ENCODE measurements at regions not wholly inside any gene's neighbourhood (a gene's known extent, or its start where the extent isn't known, plus 50 kb on each side); places are given as distances from the start of the nearest gene placed in this dataset.
"Not testable (repeated sequence)": the region's sequence is repeated elsewhere in the genome, so short reads cannot be mapped to it uniquely, and the experiment has no call there.

DNA sequence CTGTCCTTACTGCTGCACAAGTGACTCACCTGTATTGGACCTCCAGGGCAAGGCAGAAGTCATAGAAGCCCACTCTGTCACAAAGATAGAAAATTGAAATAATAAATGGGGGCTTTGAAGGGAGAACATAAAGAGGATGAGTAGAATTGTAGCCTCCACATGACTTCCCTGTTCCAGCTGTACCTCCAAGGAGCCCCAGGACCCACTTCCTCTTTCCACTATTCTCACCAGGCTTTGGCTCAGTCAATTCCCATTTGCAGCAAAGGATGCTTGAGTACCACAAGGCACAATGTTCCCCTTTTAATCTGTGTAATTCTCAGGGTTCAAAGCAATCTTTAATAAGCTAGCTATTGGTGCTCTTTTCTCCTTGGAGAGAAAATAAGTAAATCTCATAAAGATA, 512.1 kb downstream of the TOX3 start:
- DNase-seq: no peak

DNA sequence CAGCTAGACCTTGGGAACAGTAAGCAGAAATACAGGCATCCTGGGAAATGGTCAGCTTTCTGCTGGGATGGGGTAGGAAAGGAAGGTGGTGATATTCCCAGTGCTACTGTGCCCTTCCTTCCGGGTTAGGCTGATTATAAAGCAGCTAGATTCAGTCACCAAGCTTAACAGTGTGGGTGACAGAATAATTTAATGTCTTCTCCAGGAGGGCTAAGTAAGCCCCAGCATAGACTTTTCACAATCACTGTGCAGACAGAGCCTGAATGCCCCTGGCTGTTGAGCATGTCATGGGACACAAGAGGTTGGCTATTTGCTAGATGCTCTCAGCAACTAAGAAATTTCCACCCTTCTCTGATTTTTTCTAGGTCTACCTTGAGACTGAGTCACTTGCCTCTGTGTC, 513.0 kb downstream of the TOX3 start:
- DNase-seq: no peak

DNA sequence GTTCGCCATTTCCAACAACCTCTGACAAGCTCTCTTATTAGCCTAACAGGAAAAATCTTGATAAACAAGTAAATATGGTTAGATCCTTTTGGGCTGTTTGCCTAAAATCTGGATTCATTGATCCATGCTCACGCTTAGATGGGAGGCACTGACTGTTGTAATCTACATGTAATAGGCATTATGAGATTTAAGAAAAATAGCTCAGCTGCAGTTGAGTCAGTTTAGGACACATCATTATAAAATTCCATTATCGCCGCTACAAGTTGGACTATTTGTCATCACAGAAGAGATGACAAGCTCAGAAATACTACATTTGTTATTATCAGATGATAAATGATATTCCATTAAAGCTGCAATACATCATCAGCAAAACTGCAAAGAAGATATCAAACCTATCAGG, 524.0 kb downstream of the TOX3 start:
- DNase-seq: no peak

DNA sequence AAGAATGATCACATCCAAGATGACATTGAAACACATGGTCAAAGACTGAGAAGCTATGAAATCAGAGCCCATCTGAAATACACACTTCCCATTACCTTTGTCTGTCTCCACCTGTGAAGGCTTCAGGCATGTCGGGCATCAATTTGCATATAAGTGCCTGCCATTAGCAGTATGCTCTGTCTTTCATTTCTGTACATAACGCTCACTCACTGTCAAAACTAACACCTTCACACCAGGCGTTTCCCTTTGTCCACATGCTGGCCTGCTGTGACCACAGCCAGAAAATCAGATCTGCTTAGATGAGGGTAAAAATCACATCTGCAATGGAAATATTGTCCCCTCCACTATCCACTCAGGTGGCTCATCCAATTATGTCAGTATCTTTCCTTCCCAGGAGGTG, 524.8 kb downstream of the TOX3 start:
- DNase-seq: no peak

DNA sequence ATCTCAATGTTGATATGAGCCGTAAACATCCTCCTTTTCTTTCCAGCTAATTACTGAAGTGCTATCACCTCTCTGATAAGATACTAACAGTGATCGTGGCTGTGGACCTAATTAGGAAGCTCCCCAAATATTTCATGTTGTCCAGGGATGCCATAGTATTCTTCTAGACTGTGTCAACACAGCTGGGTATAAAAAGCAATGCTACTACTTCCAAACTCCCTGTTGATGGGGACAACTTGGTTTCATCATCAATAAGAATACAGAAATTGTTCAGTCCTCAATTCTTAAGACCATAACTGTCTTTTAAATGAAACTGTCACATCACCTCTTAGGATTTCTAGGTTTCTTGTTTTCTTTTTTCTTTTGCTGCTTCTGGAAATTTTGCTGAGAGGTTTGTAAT, 530.6 kb downstream of the TOX3 start:
- no peak for DNase-seq

DNA sequence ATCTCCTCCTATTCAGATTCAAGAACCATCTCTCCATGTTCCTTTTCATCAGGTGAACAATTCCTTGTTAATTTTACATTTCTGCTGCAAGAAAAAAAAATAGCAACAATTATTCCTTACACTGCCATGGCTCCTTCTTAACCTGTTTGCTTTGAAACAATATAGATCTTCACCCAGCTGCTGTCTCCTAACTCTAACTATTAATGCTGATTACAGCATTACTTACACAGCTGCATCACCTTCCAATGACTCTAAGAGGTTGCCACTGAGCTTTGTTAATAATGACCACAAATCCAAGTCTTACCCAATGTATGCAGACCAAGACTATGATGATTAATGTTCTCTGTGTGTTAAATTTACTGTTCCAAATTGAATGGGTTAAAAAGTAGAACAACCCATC, 541.4 kb downstream of the TOX3 start:
- DNase-seq: no peak

DNA sequence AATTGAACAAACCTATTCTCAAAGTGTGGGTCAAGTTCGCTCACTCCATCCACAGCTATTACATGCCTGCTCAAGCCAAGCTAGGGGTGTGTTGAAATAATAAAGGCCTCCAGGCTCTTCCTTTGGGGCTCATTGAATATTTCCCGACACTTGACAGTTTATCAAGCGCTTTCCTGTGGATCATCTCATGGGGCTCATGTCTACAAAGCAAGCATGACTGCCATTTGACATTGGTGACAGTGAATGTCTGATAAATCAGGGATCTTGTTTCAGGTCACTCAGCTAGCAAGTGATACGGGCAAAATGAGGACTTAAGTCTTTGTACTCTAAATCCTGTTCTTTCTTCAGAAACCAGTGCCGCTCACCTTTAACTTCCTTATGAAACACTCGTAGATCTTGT, 542.6 kb downstream of the TOX3 start:
- DNase-seq: no peak

DNA sequence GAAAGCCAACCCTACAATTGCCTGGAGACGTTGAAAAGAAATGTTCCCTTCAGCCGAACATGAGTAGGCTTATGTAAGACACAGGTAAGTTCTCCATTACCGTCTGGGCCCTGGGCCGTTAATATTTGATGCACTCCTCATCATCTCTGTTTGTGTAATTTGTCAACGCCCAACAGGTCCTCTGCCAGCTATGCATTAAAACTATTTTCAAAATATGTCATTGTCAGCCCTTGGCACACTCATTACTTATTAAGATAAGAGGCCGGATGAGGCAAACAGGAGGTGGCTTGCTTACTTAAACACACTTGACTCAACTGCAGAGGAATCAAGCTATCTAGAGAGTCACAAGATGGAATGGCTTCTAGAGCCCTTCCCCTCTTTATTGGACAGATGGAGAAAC, 544.9 kb downstream of the TOX3 start:
- no peak for DNase-seq

DNA sequence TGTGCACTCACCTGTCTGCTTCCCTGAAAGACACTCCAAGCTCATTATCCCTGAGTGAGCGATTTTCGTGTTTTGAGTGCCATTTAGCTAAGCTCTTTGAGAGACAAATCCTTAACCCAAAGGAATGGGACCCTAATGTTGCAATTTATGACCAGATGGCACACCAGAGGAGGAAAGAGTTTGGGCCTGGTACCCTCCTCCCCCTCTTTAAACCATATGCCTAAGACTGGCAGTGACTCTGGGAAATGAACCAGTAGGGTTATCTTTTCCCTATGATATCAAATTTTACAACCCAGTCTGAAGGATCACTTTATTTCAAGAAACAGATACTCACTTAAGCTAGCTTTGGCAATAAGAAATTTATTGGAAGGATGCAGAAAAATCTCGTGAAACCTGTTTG, 550.4 kb downstream of the TOX3 start:
- DNase-seq: no peak

DNA sequence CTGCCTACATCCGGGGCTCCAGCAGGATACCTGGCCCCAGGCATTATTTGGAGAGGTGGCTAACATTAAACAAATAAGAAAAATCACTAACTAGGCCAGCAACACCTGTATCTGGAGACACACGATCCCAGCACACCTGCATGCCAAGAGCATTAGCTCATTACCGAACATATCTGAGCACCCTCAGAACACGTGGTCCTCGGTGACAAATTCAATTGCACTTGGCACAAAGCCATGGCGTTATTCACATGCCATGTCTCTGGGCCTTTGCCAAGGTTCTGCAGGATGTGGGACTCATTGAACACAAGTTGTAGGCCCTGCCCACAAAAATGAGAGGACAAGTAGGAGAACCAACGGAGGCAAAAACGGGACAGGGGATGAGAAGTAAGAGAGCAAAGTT, 552.3 kb downstream of the TOX3 start:
- DNase-seq: no peak

DNA sequence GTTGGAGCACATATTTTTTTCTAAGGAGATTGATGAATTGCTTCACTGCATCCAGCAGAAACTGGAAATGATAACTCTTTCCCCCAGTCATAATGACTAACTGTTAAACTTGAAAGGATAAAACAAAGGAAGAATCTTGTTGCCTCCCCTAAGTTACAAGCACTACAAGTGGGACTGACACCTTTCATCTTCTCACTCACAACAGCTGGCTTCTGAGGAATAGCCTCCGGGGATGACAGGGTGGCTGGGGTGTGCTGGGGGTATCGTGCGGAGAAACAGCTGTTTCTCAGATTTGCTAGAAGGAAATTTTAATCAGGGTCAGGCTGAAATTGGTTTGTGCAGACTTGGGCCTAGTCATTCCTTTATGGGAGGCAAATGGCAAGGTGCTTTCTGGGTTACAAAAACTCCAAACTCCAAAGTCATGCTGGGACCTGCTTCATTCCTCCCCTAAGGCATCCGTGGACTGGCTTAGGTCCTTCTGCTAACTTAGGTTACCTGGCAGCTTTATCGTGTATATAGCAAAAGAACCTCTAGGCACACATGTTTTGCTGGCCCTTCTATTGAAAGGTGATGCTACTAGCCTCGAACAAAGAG, 557.2 kb downstream of the TOX3 start:
- DNase-seq: no peak

DNA sequence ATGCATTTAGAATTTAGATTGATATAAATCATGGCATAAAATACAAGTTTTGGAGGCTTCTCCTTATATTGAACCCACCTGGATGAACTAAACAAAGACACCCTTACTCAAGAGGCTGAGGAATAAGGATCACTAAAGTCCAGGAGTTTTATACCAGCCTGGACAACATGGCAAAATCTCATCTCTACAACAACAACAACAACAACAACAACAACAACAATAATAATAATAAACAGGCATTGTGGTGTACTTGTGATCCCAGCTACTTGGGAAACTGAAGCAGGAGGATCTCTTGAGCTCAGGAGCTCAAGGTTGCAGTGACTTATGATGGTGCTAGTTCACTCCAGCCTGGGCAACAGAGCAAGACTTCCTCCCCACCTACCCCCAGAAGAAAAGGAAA, 558.0 kb downstream of the TOX3 start:
- DNase-seq: no peak

DNA sequence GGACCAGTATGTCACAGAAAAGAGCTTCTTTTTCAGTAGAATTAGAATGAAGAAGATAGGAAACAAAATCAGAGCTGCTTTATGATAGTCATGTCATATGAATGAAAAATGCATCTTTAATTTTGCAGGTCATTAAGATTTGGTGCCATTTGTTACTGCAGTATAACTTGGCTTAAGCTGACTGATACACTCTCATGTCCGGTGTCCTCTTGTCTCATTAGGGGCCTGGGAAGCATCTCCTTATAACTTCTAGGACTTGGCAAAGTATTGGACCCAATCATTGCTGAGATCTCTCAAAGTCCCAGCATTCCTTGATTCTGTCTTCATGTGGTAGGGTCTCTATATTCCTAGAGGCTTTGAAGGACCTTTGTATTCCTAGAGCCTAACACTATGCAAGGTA, 559.4 kb downstream of the TOX3 start:
- DNase-seq: no peak

DNA sequence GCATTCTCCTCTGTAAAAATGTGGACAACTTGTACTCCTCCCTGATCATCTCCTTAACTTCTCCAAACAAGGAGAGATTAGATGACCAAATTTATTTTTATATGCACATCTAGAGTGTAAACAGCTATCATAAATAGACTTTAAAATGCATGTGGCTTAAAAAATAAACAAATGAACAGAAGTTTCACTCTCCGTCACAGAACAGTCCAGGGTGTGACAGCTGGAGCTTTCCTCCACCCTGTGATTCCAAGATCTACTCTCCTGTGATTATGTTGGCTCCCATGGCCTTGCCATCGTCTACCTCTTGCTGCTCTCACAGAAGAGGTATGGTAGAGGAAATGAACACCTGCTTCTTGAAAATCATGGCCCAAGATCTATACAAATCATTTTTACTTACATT, 560.2 kb downstream of the TOX3 start:
- DNase-seq: no peak

DNA sequence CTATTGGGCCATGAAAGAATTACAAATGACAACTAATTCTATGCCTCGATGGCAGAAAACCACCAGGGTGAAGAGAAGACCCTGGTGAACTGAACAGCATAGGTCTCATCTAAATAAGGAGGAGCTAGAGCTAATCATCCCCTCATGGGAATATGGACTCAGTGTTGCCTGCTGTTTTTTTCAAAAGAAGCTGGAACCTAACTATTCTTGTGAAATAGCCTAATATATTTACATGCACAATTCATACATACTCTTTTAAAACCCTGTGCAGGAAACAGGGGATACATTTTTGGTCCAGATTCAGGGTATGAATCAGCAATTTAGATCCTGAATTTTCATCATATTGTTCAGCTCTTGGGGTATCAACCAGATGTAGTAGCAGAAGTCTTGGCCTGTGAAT, 560.6 kb downstream of the TOX3 start:
- DNase-seq: no peak

DNA sequence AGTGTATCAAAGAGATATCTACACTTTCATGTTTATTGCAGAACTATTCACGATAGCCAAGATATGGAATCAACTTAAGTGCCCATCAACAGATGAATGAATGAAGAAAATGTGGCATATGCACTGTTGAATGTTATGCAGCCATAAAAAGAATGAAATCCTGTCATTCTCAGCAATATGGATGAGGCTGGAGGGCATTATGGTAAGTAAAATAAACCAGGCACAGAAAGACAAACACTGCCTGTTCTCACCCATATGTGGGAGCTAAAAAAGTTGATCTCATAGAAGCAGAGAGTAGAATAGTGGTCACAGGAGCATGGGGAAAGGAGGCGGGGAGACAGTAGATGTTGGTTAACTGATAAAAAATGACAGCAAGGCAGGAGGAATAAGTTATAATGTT, 561.8 kb downstream of the TOX3 start:
- no peak for DNase-seq

DNA sequence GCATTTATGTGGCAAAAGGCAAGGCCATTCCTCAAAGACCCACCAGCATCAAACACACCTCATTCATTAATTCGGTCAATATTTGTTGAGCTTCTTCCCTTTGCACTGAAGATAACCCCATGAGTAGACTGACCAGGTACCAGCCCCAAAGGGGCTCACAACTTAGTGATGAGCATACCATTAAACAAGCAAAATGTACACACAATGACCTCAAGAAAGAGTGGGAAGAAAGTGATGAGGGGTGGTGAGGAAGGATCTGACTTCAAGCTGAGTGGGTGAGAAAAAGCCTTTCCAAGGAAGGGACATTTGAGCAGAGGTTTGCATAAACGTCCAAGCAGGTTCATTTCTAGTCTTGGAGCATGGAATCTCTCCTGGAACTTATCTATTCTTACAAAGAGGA, 562.5 kb downstream of the TOX3 start:
- DNase-seq: no peak

DNA sequence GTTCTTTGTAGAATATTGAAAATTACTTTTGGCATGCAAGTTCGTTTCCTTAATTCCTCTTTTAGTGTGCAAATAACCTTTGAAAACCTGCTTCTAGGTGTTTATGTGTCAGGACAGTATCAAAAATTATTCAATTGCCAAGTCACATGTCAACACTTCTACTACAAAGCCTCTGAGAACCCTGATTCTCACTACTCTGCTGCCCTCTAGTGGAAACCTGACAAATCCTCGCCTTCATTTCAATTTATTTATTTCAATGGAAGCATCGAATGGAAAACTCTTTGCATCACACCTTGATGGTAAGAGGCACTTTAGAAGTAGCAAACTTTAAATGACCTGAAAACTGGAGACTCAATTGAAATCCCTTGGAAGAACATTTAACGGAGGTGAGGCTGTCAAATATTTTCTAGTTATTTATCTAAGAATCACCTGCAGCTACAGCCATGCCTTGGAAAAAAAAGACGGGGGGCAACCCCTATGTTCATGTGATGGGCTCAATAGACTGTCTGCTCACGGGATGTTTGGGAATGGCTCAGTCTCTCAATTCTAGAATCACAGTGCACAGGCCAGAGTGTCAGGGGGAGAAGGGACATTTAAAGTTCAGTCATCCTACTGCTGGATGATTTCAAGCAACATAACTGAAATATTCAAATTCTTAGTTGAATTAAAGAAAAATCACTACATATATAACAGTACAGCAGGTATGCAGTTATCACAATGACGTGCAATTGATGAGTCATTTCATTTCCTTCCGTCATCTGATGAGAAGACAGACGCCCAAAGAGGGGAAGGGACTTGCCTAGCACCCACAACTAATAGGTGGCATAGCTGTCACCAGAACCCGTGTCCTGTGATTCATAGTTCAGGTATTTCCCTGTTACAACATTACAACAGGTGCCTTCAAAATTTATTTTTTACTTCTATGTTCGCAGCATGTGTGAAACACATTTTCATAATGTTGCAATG, 563.9 kb downstream of the TOX3 start:
- no peak for DNase-seq

DNA sequence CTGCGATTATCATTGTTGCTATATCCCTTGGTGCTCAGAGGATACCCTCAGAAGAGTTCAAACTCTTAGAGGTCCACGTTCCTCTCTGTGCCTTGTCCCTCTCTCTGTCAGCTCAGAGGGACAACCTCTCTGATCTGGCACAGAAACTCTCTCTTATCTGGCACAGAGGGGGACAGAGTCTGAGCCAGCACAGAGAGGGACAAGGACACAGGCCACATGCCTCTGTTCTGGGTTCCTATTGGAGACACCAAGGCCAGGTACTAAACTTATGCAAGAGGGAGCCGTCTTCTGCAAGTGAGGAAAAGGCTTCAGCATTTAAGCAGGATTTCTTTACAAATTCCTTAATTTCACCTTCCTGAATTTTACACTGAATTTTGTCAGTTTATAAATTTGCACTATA, 565.2 kb downstream of the TOX3 start:
- no peak for DNase-seq

DNA sequence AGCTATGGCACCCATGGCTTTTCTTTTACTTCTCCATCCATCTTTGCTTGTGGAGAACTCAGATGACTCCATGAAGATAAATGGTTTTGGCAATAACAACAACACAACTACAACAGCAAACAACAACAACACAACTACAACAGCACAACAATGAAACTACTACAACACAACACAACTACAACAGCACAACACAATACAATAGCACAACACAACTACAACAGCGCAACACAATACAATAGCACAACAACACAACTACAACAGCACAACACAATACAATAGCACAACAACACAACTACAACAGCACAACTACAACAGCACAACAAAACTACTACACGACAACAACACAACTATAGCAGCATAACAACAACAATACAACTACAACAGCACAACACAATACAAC, 569.4 kb downstream of the TOX3 start:
- not testable (repeated sequence) for DNase-seq

DNA sequence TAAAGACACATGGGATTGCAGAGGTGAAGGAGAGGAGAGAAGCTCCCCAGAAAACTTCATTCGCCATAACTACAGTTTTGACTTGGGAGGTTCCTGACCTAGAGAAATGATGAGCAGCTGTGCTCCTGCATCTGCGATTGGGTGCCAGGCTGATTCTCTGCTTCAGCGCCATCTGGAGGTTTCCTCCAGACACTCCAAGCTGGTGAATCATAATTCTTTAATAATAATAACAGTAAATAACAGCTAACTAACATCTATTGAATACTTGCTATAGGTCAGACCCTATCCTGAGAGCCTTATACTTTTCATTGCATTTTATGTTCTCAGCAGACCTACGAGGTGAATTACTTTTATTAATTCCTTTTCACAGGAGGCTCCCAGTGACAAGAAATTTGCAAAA, 575.8 kb downstream of the TOX3 start:
- no peak for DNase-seq

DNA sequence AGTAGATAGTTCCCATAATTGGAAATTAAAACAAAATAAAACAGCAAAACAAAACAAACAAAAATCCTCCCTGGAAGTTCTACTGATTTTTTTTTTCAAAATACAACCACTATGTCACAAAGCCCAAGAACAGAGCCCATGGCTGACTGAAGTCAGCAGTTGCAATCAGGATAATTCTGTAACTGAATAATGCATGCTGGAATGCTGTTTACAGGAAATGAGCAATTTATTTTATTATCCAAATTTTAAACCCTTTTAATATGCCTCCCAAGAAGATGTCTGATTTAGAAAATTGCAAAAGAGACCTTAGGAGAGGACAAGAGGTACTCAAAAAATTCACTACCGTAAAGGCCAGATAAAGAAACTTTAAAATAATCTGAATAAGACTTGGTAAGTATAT, 578.2 kb downstream of the TOX3 start:
- no peak for DNase-seq

DNA sequence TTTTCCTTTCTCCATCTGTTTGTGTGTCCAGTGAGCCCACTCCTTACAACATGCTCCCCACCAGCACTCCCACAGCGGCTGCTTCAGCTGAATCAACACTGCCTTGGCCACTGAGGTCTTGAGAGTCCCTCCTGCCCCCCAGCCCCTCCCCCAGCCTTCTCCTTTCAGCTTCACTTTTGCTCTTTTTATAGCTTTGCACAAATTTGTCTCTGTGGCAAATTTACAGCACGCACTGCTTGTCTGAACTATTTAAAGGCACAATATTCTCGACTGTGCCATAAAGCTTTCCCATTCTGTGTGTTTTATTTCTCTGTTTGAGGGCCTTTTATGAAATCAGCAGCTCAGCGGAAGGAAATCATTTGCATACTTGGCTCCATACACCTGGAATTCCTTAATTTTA, 579.3 kb downstream of the TOX3 start:
- DNase-seq: no peak

DNA sequence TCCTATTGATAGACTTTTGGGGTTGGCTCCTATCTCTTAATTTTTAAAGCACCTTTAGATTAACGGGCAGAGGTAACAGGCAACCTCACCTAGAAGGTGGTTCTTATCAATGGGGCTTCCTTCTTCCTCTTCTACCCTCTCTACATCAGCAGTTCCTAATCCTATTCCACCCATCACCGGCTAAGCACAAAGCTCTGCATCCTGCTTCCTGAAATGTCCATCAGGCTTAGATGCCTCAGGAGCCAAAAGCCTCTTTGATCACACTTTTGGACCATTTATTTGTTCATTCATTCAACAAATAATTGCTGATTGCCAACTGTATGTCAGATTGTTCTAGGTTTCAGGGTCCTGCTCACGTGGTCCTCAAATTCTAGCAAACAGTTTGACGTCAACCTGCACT, 586.0 kb downstream of the TOX3 start:
- DNase-seq: no peak
